ENCODE measurements at regions not wholly inside any gene's neighbourhood (a gene's known extent, or its start where the extent isn't known, plus 50 kb on each side); places are given as distances from the start of the nearest gene placed in this dataset.

DNA sequence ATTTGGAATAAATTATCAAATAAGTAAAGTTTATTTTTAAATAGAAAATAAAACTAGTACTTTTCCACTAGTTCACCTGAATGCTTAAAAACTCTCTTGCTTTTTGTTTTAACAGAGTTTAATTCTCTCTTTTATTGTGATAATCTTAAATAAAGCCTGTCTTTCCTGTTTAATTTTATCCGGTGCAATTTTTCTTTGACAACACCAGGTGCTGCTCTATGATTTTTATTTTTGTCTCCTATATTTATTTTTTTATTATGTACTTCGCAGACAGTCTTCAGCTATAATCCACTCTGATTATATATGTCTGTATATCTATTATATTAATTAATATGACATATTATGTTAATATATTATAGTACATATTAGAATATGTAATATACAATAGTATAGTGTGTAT lies 1293.0 kb upstream of the EPHA6 start (continued):
- TF ChIP-seq SRF (CRISPR knock-in tag; IDR thresholded peaks at IDR 0.05), result no peak

DNA sequence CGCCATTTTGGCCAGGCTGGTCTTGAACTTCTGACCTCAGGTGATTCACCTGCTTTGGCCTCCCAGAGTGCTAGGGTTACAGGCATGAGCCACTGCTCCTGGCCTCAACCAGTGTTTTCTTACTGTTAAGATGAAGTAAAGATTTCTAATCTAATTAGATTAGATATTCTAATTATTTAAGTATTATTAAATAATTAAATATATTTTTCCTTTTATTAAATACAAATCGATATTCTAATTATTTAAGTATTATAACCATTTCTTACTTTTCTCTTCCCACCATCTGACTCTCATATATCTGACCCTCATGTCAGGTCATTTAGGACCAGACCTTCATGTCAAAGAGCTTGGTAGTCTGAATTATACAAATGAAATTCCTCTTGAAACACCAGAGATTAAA lies 1291.9 kb upstream of the EPHA6 start:
- Histone ChIP-seq H3K36me3 (ENCODE audit: control insufficient read depth, insufficient read depth, low read length) (no peaks in the 10 kb centered on the region), H3K79me2 (ENCODE audit: control insufficient read depth, insufficient read depth, low read length) (no peaks in the 10 kb centered on the region), H2AFZ (ENCODE audit: low read depth, low read length) (no peak overlapping the region), H4K20me1 (replicated peaks; ENCODE audit: control insufficient read depth, insufficient read depth, low read length) (no peaks in the 10 kb centered on the region), H3K4me2 (ENCODE audit: insufficient read depth, low read length) (no peak overlapping the region), H3K9me1 (ENCODE audit: control insufficient read depth, insufficient read depth, low read length) (no peaks in the 10 kb centered on the region), H3K4me3 (no peak overlapping the region), H3K4me1 (replicated peaks in 1 of 2; ENCODE audit: control insufficient read depth in 2 of 2, insufficient read depth in 2 of 2, low read length in 2 of 2) (no peaks in the 10 kb centered on the region), H3K27ac (ENCODE audit: extremely low read depth, low read depth, low read length) (no peak overlapping the region), H3K9ac (ENCODE audit: insufficient read depth in 1 of 2, low read depth in 2 of 2, low read length in 2 of 2) (no peak overlapping the region), H3K9me3 (replicated peaks; ENCODE audit: control insufficient read depth, insufficient read depth, low read depth, low read length) (no peaks in the 10 kb centered on the region), H3K27me3 (ENCODE audit: control insufficient read depth in 2 of 2, insufficient read depth in 2 of 2, low read length in 2 of 2) (no peaks in the 10 kb centered on the region)
- ChIA-PET CTCF (ENCODE audit: low intra/inter-chr PET ratio) (no interaction called here), POLR2A (no interaction called here)
- WGBS (ENCODE audit: insufficient coverage, low coverage, missing lambda C conversion rate), result 0% methylated on average over 1 of the region's 2 CpGs
- DNase-seq (ENCODE audit: extremely low read depth in 1 of 4, low spot score in 3 of 4) (no peak), FAIRE-seq (no peak), ATAC-seq (no peak)
- BruUV-seq (replicated peaks), result no TSS peak
- TF ChIP-seq STAT5A (IDR thresholded peaks at IDR 0.05; ENCODE audit: borderline replicate concordance, low read length) (no peak), TRIM28 (IDR thresholded peaks at IDR 0.05) (no peak), ESRRB (CRISPR knock-in tag; IDR thresholded peaks at IDR 0.05; ENCODE audit: borderline replicate concordance) (no peak), YY1 (IDR thresholded peaks at IDR 0.05; ENCODE audit: borderline replicate concordance in 1 of 3, control insufficient read depth in 1 of 3, extremely low read depth in 1 of 3, insufficient read depth in 3 of 3, insufficient read length in 1 of 3, insufficient replicate concordance in 2 of 3, low read depth in 1 of 3, low read length in 2 of 3) (no peak), CREBBP (IDR thresholded peaks at IDR 0.05; ENCODE audit: low read depth, low read length) (no peak), CBFA2T3 (IDR thresholded peaks at IDR 0.05) (no peak), WHSC1 (IDR thresholded peaks at IDR 0.05; ENCODE audit: low read length) (no peak), TAF7 (tag; IDR thresholded peaks at IDR 0.05) (no peak), ZNF316 (IDR thresholded peaks at IDR 0.05) (no peak), ZNF717 (CRISPR knock-in tag; IDR thresholded peaks at IDR 0.05) (no peak), CTBP1 (IDR thresholded peaks at IDR 0.05; ENCODE audit: borderline replicate concordance) (no peak)
- TF ChIP-seq, protein P1, sequence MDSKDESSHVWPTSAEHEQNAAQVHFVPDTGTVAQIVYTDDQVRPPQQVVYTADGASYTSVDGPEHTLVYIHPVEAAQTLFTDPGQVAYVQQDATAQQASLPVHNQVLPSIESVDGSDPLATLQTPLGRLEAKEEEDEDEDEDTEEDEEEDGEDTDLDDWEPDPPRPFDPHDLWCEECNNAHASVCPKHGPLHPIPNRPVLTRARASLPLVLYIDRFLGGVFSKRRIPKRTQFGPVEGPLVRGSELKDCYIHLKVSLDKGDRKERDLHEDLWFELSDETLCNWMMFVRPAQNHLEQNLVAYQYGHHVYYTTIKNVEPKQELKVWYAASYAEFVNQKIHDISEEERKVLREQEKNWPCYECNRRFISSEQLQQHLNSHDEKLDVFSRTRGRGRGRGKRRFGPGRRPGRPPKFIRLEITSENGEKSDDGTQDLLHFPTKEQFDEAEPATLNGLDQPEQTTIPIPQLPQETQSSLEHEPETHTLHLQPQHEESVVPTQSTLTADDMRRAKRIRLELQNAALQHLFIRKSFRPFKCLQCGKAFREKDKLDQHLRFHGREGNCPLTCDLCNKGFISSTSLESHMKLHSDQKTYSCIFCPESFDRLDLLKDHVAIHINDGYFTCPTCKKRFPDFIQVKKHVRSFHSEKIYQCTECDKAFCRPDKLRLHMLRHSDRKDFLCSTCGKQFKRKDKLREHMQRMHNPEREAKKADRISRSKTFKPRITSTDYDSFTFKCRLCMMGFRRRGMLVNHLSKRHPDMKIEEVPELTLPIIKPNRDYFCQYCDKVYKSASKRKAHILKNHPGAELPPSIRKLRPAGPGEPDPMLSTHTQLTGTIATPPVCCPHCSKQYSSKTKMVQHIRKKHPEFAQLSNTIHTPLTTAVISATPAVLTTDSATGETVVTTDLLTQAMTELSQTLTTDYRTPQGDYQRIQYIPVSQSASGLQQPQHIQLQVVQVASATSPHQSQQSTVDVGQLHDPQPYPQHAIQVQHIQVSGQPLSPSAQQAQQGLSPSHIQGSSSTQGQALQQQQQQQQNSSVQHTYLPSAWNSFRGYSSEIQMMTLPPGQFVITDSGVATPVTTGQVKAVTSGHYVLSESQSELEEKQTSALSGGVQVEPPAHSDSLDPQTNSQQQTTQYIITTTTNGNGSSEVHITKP (IDR thresholded peaks at IDR 0.05; ENCODE audit: partially characterized antibody), result no peak
- TF ChIP-seq, protein P2, sequence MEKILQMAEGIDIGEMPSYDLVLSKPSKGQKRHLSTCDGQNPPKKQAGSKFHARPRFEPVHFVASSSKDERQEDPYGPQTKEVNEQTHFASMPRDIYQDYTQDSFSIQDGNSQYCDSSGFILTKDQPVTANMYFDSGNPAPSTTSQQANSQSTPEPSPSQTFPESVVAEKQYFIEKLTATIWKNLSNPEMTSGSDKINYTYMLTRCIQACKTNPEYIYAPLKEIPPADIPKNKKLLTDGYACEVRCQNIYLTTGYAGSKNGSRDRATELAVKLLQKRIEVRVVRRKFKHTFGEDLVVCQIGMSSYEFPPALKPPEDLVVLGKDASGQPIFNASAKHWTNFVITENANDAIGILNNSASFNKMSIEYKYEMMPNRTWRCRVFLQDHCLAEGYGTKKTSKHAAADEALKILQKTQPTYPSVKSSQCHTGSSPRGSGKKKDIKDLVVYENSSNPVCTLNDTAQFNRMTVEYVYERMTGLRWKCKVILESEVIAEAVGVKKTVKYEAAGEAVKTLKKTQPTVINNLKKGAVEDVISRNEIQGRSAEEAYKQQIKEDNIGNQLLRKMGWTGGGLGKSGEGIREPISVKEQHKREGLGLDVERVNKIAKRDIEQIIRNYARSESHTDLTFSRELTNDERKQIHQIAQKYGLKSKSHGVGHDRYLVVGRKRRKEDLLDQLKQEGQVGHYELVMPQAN (IDR thresholded peaks at IDR 0.05; ENCODE audit: borderline replicate concordance), result no peak
- TF ChIP-seq, protein P3, sequence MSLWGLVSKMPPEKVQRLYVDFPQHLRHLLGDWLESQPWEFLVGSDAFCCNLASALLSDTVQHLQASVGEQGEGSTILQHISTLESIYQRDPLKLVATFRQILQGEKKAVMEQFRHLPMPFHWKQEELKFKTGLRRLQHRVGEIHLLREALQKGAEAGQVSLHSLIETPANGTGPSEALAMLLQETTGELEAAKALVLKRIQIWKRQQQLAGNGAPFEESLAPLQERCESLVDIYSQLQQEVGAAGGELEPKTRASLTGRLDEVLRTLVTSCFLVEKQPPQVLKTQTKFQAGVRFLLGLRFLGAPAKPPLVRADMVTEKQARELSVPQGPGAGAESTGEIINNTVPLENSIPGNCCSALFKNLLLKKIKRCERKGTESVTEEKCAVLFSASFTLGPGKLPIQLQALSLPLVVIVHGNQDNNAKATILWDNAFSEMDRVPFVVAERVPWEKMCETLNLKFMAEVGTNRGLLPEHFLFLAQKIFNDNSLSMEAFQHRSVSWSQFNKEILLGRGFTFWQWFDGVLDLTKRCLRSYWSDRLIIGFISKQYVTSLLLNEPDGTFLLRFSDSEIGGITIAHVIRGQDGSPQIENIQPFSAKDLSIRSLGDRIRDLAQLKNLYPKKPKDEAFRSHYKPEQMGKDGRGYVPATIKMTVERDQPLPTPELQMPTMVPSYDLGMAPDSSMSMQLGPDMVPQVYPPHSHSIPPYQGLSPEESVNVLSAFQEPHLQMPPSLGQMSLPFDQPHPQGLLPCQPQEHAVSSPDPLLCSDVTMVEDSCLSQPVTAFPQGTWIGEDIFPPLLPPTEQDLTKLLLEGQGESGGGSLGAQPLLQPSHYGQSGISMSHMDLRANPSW (CRISPR knock-in tag; IDR thresholded peaks at IDR 0.05), result no peak
- in situ Hi-C loops (cut with MboI) (no loop called here), intact Hi-C loops (cut with micrococcal nuclease) (no loop called here)

Measured in K562 (cell line).